GM12892 (cell line): ENCODE measurements at regions not wholly inside any gene's neighbourhood (a gene's known extent, or its start where the extent isn't known, plus 50 kb on each side); places are given as distances from the start of the nearest gene placed in this dataset.

ENCODE experiments used
- POLR2AphosphoS5 ChIP-seq: IDR thresholded peaks from 2 replicates; pipeline ENCODE4 v1.6.1; 2011; ENCODE audit warnings: low read depth, low read length, control low read depth
- TAF1 ChIP-seq: IDR thresholded peaks from 2 replicates; pipeline ENCODE4 v1.6.1; 2011; ENCODE audit warnings: low read depth, mild to moderate bottlenecking, control low read depth, low read length, borderline replicate concordance

DNA sequence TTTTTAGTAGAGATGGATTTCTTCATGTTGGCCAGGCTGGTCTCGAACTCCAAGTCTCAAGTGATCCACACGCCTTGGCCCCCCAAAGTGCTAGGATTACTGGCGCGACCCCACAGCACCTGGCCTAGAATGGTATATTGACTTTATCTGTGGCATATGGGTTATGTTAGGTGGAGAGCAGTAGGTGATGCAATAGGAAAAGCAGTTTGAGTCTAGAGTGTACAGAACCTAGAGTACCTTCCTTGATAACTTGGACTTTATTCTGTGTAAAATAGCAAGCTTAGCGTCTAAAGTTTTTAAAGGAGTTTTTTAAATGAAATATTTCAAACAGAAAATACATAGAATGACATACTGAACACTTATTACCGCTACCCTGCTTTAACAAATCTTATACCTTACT is 139.5 kb upstream of the XIST start:
- TF ChIP-seq POLR2AphosphoS5 (no peak), TAF1 (no peak)
